Type B pancreatic cell (in vitro differentiated cells): ENCODE measurements at regions not wholly inside any gene's neighbourhood (a gene's known extent, or its start where the extent isn't known, plus 50 kb on each side); places are given as distances from the start of the nearest gene placed in this dataset.

Source experiments
- DNase-seq: peaks from one replicate; pipeline ENCODE4 v3.0.0; 2021; ENCODE audit warnings: mixed read lengths; ENCODE audit not compliant: unreplicated experiment; ENCODE audit errors: extremely low spot score
- H3K27ac Mint-ChIP-seq: 2 replicates; pipeline ENCODE4 v1.8.0; 2021; ENCODE audit warnings: mild to moderate bottlenecking, mixed read lengths
- H3K27me3 Mint-ChIP-seq: 2 replicates; pipeline ENCODE4 v1.8.0; 2021; ENCODE audit warnings: mixed read lengths
- H3K36me3 Mint-ChIP-seq: 2 replicates; pipeline ENCODE4 v1.8.0; 2021; ENCODE audit warnings: mixed read lengths
- H3K4me1 Mint-ChIP-seq: one replicate; pipeline ENCODE4 v1.8.0; 2021; ENCODE audit warnings: mixed read lengths; ENCODE audit not compliant: unreplicated experiment
- H3K4me3 Mint-ChIP-seq: 2 replicates; pipeline ENCODE4 v1.8.0; 2021; ENCODE audit warnings: mild to moderate bottlenecking, mixed read lengths
- H3K9me3 Mint-ChIP-seq: 2 replicates; pipeline ENCODE4 v1.8.0; 2021; ENCODE audit warnings: mixed read lengths
- TF ChIP-seq, protein P1 (sequence below): fragments of 200-600 bp; sonication (generic); conservative IDR thresholded peaks from 2 replicates; pipeline ENCODE4 v1.5.0; 2021; ENCODE audit warnings: antibody characterized with exemption, mild to moderate bottlenecking

- no peak for DNase-seq
Observed at GRCh38 chr3:18868911-18869689, 279.2 kb upstream of the KCNH8 start.

DNA sequence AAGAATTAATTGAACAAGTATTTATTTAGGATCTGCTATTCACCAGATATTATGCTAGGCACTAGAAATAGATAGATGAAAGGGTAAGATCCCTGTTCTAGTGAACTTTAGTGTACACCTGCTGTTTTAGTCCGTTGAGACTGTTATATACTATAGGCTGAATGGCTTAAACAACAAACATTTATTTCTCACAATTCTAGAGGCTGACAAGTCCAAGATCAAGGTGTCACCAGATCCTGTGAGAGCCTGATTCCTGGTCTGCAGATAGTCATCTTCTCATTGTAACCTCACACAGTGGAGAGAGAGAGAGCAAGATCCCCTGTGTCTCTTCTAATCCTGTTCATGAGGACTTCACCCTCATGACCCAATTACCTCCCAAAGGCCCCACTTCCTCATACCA, 281.4 kb upstream of the KCNH8 start:
- no peaks in the 10 kb centered on the region for H3K36me3 Mint-ChIP-seq
- no peaks in the 10 kb centered on the region for H3K9me3 Mint-ChIP-seq
- H3K4me3 Mint-ChIP-seq, result no peak overlapping the region

More at GRCh38 chr3:18868911-18869689, 279.2 kb upstream of the KCNH8 start:
- Mint-ChIP-seq H3K27me3 (no peaks in the 10 kb centered on the region), H3K9me3 (no peaks in the 10 kb centered on the region), H3K4me3 (no peak overlapping the region), H3K36me3 (no peaks in the 10 kb centered on the region), H3K27ac (no peak overlapping the region), H3K4me1 (no peaks in the 10 kb centered on the region)
- TF ChIP-seq, protein P1, sequence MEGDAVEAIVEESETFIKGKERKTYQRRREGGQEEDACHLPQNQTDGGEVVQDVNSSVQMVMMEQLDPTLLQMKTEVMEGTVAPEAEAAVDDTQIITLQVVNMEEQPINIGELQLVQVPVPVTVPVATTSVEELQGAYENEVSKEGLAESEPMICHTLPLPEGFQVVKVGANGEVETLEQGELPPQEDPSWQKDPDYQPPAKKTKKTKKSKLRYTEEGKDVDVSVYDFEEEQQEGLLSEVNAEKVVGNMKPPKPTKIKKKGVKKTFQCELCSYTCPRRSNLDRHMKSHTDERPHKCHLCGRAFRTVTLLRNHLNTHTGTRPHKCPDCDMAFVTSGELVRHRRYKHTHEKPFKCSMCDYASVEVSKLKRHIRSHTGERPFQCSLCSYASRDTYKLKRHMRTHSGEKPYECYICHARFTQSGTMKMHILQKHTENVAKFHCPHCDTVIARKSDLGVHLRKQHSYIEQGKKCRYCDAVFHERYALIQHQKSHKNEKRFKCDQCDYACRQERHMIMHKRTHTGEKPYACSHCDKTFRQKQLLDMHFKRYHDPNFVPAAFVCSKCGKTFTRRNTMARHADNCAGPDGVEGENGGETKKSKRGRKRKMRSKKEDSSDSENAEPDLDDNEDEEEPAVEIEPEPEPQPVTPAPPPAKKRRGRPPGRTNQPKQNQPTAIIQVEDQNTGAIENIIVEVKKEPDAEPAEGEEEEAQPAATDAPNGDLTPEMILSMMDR, result no peak

DNA sequence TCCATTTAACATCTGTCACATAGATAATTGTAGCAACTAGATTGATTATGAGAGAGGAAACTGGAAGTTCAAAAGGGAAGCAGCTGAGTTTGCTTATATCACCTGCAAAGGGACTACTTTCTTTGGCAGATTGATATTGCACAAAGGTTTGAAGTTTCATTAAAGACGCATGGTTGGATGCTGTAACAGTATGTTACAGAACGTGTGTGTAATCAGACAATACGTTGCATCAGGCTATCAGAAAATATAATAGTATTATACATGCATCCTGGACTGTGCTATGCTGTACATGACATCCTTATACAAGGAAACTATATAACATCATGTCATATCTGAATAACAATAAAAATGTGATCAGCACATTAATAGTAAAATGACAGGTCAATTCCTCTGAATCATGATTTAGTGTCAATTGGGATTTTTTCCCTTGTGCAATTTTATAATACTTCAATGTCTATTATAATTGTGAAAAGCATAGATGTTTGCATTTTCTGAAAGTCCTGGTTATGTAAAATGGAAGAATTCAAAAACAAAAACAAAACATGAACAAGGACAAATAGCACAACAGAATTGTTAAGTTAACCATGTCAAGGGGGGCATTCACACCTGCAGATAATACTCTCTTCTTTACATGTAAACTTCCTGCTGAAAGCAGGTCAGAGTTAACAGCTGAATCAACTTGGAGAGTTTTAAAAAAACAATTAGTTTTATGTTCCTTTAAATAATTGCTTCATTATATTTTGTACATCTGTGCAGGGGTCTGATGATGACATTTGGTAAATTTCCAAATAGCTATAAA, 283.2 kb upstream of the KCNH8 start:
- no peak for DNase-seq
- no peaks in the 10 kb centered on the region for H3K4me1 Mint-ChIP-seq
- H3K27ac Mint-ChIP-seq, result no peak overlapping the region
- no peaks in the 10 kb centered on the region for H3K27me3 Mint-ChIP-seq
- TF ChIP-seq, protein P1, result no peak
- no peaks in the 10 kb centered on the region for H3K36me3 Mint-ChIP-seq
- no peaks in the 10 kb centered on the region for H3K9me3 Mint-ChIP-seq
- H3K4me3 Mint-ChIP-seq, result no peak overlapping the region

More for the DNA sequence above, 281.4 kb upstream of the KCNH8 start:
- no peak overlapping the region for H3K27ac Mint-ChIP-seq
- TF ChIP-seq, protein P1, result no peak
- no peak for DNase-seq
- no peaks in the 10 kb centered on the region for H3K27me3 Mint-ChIP-seq
- H3K4me1 Mint-ChIP-seq, result no peaks in the 10 kb centered on the region

DNA sequence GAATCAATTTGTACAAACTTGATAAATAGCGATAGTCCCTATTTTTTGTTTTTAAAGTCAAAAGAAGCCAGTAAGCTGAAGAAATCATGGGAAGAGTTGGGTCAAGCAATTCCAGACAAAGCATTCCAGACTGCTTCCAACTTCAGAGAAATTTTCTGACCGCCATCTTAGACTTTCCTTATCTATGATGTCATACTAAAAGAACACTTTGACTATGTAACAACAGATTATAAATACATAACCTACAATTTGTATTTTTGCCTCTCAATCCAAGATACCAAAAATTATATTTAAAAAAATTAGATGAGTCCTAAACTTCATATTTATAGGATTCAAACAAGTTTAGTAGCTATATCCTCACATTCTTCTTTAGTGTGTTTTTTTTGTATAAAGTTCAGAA, 286.2 kb upstream of the KCNH8 start:
- Mint-ChIP-seq H3K36me3 (no peaks in the 10 kb centered on the region), H3K27me3 (no peaks in the 10 kb centered on the region), H3K27ac (no peak overlapping the region), H3K4me3 (no peak overlapping the region), H3K9me3 (no peaks in the 10 kb centered on the region), H3K4me1 (no peaks in the 10 kb centered on the region)
- no peak for DNase-seq
- TF ChIP-seq, protein P1, result no peak

DNA sequence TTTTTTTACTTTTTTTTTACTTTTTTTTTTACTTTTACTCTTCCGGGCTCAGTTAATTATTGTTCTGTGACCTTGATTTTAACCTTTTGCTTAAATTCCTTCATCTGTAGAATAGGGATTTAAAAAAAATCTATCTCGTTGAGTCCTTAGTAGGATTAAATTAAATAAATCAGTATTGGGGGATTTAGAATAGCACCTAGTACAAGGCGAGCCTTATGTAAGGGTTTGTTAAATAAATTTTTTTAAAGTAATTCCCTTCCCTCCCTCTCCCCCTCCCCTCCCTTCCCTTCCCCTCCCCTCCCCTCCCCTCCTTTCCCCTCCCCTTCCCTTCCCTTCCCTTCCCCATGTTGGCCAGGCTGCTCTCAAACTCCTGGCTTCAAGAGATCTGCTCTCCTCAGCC, 287.2 kb upstream of the KCNH8 start:
- TF ChIP-seq, protein P1, result no peak
- H3K4me1 Mint-ChIP-seq, result no peaks in the 10 kb centered on the region
- H3K4me3 Mint-ChIP-seq, result no peak overlapping the region
- no peak overlapping the region for H3K27ac Mint-ChIP-seq
- no peaks in the 10 kb centered on the region for H3K36me3 Mint-ChIP-seq
- H3K9me3 Mint-ChIP-seq, result no peaks in the 10 kb centered on the region
- DNase-seq, result no peak
- H3K27me3 Mint-ChIP-seq, result no peaks in the 10 kb centered on the region
